ENCODE measurements at regions not wholly inside any gene's neighbourhood (a gene's known extent, or its start where the extent isn't known, plus 50 kb on each side); places are given as distances from the start of the nearest gene placed in this dataset.

- TF ChIP-seq CTCF (IDR thresholded peaks at IDR 0.05; ENCODE audit: low read depth, low read length, missing input control) (no peak), NR2F2 (IDR thresholded peaks at IDR 0.05) (no peak), REST (IDR thresholded peaks at IDR 0.05) (no peak), FOXA1 (IDR thresholded peaks at IDR 0.05) (no peak), TAF1 (conservative IDR thresholded peaks at IDR 0.05) (no peak), RAD21 (IDR thresholded peaks at IDR 0.05) (peak in 1 of 2 donors; percentile 29), GABPA (IDR thresholded peaks at IDR 0.05 in 1 of 2, conservative IDR thresholded peaks at IDR 0.05 in 1 of 2) (no peak), JUND (IDR thresholded peaks at IDR 0.05) (no peak), MAX (IDR thresholded peaks at IDR 0.05) (no peak), SP1 (IDR thresholded peaks at IDR 0.05) (no peak)
- TF ChIP-seq, protein P1, sequence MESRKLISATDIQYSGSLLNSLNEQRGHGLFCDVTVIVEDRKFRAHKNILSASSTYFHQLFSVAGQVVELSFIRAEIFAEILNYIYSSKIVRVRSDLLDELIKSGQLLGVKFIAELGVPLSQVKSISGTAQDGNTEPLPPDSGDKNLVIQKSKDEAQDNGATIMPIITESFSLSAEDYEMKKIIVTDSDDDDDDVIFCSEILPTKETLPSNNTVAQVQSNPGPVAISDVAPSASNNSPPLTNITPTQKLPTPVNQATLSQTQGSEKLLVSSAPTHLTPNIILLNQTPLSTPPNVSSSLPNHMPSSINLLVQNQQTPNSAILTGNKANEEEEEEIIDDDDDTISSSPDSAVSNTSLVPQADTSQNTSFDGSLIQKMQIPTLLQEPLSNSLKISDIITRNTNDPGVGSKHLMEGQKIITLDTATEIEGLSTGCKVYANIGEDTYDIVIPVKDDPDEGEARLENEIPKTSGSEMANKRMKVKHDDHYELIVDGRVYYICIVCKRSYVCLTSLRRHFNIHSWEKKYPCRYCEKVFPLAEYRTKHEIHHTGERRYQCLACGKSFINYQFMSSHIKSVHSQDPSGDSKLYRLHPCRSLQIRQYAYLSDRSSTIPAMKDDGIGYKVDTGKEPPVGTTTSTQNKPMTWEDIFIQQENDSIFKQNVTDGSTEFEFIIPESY (IDR thresholded peaks at IDR 0.05), result no peak
These were observed 220.5 kb downstream of the BAMBI start for GRCh38 chr10:28897617-28898464.
